ENCODE measurements at regions not wholly inside any gene's neighbourhood (a gene's known extent, or its start where the extent isn't known, plus 50 kb on each side); places are given as distances from the start of the nearest gene placed in this dataset.
"Not testable (repeated sequence)": the region's sequence is repeated elsewhere in the genome, so short reads cannot be mapped to it uniquely, and the experiment has no call there.

DNA sequence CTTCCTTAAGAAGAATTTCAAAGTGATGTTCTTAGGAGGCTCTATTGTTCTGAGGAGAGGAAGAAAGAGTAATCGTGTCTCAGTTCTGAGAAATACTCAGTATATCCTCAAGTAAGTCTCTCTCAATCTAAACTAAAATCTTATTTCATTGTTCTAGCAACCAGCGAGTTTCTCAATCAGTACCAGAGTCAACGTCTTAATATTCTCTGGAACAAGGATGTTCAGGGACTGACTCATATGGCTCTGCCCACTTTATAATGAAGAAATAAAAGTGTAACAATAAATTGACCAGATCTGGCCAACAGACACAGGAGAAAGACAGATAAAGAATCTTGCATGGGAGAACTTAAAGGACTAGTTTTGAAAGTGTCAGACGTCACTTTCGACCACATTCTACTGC, 469.8 kb upstream of the FLRT2 start:
- peak; percentile 38 for DNase-seq (ENCODE audit: low read depth)

DNA sequence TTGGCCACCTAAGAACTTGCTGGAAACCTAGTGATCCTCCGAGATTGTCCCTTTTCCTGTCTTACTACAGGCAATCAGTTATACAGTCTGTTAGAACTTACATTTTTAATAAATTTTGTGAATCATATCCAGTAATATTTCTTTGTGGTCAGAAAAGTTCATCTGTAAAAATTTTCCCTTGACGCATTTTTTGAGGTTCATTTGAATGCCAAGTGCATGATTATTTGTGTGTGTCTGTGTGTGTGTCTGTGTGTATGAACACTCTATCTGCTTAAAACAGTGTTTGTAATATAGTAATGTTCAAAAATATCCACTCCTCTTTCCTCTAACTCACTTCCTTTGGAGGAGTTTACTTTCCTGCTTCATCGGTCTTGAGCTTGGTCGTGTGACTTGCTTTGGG, 468.7 kb upstream of the FLRT2 start:
- H3K4me3 ChIP-seq (replicated peaks; ENCODE audit: low read depth, low read length) = no peak overlapping the region
- no peak for DNase-seq (ENCODE audit: low read depth)
- TF ChIP-seq, protein P1, sequence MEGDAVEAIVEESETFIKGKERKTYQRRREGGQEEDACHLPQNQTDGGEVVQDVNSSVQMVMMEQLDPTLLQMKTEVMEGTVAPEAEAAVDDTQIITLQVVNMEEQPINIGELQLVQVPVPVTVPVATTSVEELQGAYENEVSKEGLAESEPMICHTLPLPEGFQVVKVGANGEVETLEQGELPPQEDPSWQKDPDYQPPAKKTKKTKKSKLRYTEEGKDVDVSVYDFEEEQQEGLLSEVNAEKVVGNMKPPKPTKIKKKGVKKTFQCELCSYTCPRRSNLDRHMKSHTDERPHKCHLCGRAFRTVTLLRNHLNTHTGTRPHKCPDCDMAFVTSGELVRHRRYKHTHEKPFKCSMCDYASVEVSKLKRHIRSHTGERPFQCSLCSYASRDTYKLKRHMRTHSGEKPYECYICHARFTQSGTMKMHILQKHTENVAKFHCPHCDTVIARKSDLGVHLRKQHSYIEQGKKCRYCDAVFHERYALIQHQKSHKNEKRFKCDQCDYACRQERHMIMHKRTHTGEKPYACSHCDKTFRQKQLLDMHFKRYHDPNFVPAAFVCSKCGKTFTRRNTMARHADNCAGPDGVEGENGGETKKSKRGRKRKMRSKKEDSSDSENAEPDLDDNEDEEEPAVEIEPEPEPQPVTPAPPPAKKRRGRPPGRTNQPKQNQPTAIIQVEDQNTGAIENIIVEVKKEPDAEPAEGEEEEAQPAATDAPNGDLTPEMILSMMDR (IDR thresholded peaks at IDR 0.05; ENCODE audit: low read length, missing control alignments) = no peak

More for the DNA sequence above, 469.8 kb upstream of the FLRT2 start:
- TF ChIP-seq, protein P1 (IDR thresholded peaks at IDR 0.05; ENCODE audit: low read length, missing control alignments) = no peak
- H3K4me3 ChIP-seq (replicated peaks; ENCODE audit: low read depth, low read length) = no peak overlapping the region

DNA sequence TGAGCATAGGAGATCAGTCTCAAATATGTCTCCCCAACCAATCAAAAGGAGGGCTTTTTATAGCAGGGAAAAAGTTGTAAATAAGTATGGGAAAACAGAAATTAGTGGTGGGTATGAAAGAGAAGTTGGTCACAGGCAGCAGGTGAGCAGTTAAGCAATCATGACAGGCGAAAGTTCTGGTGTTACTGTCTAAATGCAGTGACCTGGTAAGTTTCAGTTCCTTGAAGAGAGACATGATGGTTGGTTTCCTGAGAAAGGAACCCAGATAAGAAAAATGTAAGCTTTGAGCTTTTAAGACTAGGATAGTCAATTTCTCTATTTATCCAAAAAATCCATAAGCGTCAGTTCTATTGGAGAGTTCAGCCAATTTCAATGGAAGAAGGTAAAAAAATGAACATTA, 466.2 kb upstream of the FLRT2 start:
- no peak for DNase-seq (ENCODE audit: low read depth)
- TF ChIP-seq, protein P1 (IDR thresholded peaks at IDR 0.05; ENCODE audit: low read length, missing control alignments) = no peak
- no peak overlapping the region for H3K4me3 ChIP-seq (replicated peaks; ENCODE audit: low read depth, low read length)

DNA sequence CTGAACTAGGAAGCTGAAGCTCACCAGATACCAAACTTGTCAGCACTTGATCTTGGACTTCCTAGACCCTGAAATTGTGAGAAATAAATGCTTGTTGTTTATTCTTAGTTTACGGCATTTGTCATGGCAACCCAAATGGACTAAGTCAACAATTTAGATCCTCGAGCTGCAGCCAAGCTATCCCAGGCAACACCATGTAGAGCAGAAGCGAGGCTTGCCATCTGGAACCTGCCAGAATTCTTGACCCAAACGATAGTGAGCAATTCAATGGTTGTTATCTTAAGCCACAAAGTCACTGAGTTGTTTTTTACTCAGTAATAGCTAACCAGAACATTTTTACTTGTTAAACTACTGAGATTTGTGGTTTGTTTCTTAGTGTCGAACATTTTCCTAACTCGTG, 458.5 kb upstream of the FLRT2 start:
- TF ChIP-seq, protein P1 (IDR thresholded peaks at IDR 0.05; ENCODE audit: low read length, missing control alignments) = no peak
- DNase-seq (ENCODE audit: low read depth) = no peak
- H3K4me3 ChIP-seq (replicated peaks; ENCODE audit: low read depth, low read length) = no peak overlapping the region

DNA sequence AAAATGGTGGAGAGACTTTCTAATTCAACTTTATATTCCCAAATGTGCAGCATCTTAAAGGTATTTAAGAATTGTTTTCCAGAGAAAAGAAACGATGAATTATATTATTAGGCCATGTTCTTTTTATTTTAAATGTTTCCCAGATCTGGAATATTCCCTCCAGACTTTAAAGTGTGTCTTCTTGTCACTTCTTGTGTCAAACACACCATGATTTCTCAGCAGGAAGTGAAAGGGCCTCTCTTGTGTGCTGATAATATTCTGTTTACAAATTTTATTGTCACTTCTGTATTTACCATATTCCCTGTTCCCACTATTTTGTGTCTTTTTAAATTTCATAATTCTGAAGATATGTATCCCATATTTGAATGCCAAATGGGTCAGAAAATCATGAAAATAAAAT, 455.0 kb upstream of the FLRT2 start:
- TF ChIP-seq, protein P1 (IDR thresholded peaks at IDR 0.05; ENCODE audit: low read length, missing control alignments) = no peak
- no peak overlapping the region for H3K4me3 ChIP-seq (replicated peaks; ENCODE audit: low read depth, low read length)
- DNase-seq (ENCODE audit: low read depth) = no peak

DNA sequence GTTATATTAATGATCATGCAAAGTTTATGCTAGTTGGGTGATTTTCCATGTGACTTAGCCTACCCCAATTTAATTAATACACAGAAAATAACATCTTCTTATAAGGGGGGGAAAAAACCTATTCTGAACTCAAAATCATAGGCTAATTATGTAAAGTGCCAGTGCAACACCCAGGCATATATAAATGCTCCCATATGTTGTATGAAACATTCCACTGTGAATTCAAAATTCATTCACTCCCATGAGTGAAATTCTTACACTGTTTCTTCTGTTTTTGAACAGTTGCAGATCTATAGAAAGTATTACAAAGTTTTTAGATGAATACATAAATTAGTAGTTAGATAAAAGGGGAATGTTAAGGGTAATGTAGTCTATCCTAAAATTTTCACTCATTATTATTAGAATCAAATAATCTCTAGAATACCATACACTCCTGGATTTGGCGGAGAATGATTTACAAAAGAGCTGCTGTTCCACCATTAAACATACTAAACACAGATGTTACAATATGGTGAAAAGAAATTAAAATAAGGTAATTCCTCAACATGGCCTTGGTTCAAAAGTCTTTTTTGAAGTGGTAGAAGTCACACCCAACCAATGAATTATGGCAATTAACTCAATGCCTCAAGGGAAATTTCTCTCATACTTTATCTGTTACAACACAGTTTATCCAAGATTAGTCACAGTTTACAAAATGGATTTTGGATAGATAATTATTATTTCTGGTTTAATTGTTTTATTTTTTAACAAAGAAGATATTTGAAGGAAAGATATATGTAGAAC, 454.1 kb upstream of the FLRT2 start:
- no peak for DNase-seq (ENCODE audit: low read depth)
- TF ChIP-seq, protein P1 (IDR thresholded peaks at IDR 0.05; ENCODE audit: low read length, missing control alignments) = no peak
- no peak overlapping the region for H3K4me3 ChIP-seq (replicated peaks; ENCODE audit: low read depth, low read length)

DNA sequence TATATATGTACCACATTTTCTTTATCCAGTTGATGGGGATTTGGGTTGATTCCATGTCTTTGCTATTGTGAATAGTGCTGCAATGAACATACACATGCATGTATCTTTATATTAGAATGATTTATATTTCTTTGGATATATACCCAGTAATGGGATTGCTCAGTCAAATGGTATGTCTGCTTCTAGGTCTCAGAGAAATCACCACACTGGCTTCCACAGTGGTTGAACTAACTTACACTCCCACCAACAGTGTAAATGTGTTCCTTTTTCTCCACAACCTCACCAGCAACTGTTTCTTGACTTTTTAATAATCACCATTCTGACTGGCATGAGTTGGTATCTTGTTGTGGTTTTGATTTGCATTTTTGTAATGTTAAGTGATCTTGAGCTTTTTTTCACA, 452.2 kb upstream of the FLRT2 start:
- DNase-seq (ENCODE audit: low read depth) = not testable (repeated sequence)

More for the DNA sequence above, 452.2 kb upstream of the FLRT2 start:
- H3K4me3 ChIP-seq (replicated peaks; ENCODE audit: low read depth, low read length) = not testable (repeated sequence)

Data from fibroblast of pulmonary artery (primary cell).